ENCODE measurements at regions not wholly inside any gene's neighbourhood (a gene's known extent, or its start where the extent isn't known, plus 50 kb on each side); places are given as distances from the start of the nearest gene placed in this dataset.
"Not testable (repeated sequence)": the region's sequence is repeated elsewhere in the genome, so short reads cannot be mapped to it uniquely, and the experiment has no call there.

- Histone ChIP-seq H3K4me1 (ENCODE audit: control insufficient read depth in 5 of 5, insufficient read depth in 5 of 5, low read length in 5 of 5) (peaks cover 0 to 2% (median 0%) of the 10 kb centered on the region in 5 donors), H3K27ac (ENCODE audit: low read depth, low read length) (no peak overlapping the region), H3K4me3 (ENCODE audit: low read depth in 1 of 5, low read length in 5 of 5) (no peak overlapping the region), H3K36me3 (ENCODE audit: control insufficient read depth in 5 of 5, insufficient read depth in 5 of 5, low read length in 5 of 5) (no peaks in the 10 kb centered on the region), H3K27me3 (ENCODE audit: control insufficient read depth in 5 of 5, insufficient read depth in 4 of 5, low read length in 5 of 5) (no peaks in the 10 kb centered on the region), H3K9me3 (ENCODE audit: control insufficient read depth in 5 of 5, low read length in 5 of 5) (peaks cover 0 to 6% (median 0%) of the 10 kb centered on the region in 5 donors), H3K9ac (ENCODE audit: low read length in 5 of 5) (no peak overlapping the region)
Observed at GRCh38 chr13:83453723-83454122, 428.6 kb downstream of the SLITRK1 start.

- H3K9ac ChIP-seq (ENCODE audit: low read length in 5 of 5): no peak overlapping the region
- no peaks in the 10 kb centered on the region for H3K27me3 ChIP-seq (ENCODE audit: control insufficient read depth in 5 of 5, insufficient read depth in 4 of 5, low read length in 5 of 5)
- no peak overlapping the region for H3K27ac ChIP-seq (ENCODE audit: low read depth, low read length)
- H3K9me3 ChIP-seq (ENCODE audit: control insufficient read depth in 5 of 5, low read length in 5 of 5): peaks cover 0 to 6% (median 0%) of the 10 kb centered on the region in 5 donors
- H3K4me1 ChIP-seq (ENCODE audit: control insufficient read depth in 5 of 5, insufficient read depth in 5 of 5, low read length in 5 of 5): peaks cover 0 to 2% (median 0%) of the 10 kb centered on the region in 5 donors
- no peaks in the 10 kb centered on the region for H3K36me3 ChIP-seq (ENCODE audit: control insufficient read depth in 5 of 5, insufficient read depth in 5 of 5, low read length in 5 of 5)
- H3K4me3 ChIP-seq (ENCODE audit: low read depth in 1 of 5, low read length in 5 of 5): no peak overlapping the region
Observed at GRCh38 chr13:83453300-83453699, 429.0 kb downstream of the SLITRK1 start.

GRCh38 chr13:83452292-83452950 lies 429.9 kb downstream of the SLITRK1 start:
- H3K9ac ChIP-seq (ENCODE audit: low read length in 5 of 5): no peak overlapping the region
- peaks cover 0 to 6% (median 0%) of the 10 kb centered on the region in 5 donors for H3K9me3 ChIP-seq (ENCODE audit: control insufficient read depth in 5 of 5, low read length in 5 of 5)
- H3K27ac ChIP-seq (ENCODE audit: low read depth, low read length): no peak overlapping the region
- H3K4me3 ChIP-seq (ENCODE audit: low read depth in 1 of 5, low read length in 5 of 5): no peak overlapping the region
- peaks cover 0 to 2% (median 0%) of the 10 kb centered on the region in 5 donors for H3K4me1 ChIP-seq (ENCODE audit: control insufficient read depth in 5 of 5, insufficient read depth in 5 of 5, low read length in 5 of 5)
- no peaks in the 10 kb centered on the region for H3K36me3 ChIP-seq (ENCODE audit: control insufficient read depth in 5 of 5, insufficient read depth in 5 of 5, low read length in 5 of 5)
- H3K27me3 ChIP-seq (ENCODE audit: control insufficient read depth in 5 of 5, insufficient read depth in 4 of 5, low read length in 5 of 5): no peaks in the 10 kb centered on the region

GRCh38 chr13:83450591-83450990 lies 431.7 kb downstream of the SLITRK1 start:
- H3K27me3 ChIP-seq (ENCODE audit: control insufficient read depth in 5 of 5, insufficient read depth in 4 of 5, low read length in 5 of 5): no peaks in the 10 kb centered on the region
- no peaks in the 10 kb centered on the region for H3K36me3 ChIP-seq (ENCODE audit: control insufficient read depth in 5 of 5, insufficient read depth in 5 of 5, low read length in 5 of 5)
- H3K9me3 ChIP-seq (ENCODE audit: control insufficient read depth in 5 of 5, low read length in 5 of 5): peaks cover 0 to 6% (median 0%) of the 10 kb centered on the region in 5 donors
- H3K27ac ChIP-seq (ENCODE audit: low read depth, low read length): no peak overlapping the region
- peaks cover 0 to 2% (median 0%) of the 10 kb centered on the region in 5 donors for H3K4me1 ChIP-seq (ENCODE audit: control insufficient read depth in 5 of 5, insufficient read depth in 5 of 5, low read length in 5 of 5)
- H3K9ac ChIP-seq (ENCODE audit: low read length in 5 of 5): no peak overlapping the region
- H3K4me3 ChIP-seq (ENCODE audit: low read depth in 1 of 5, low read length in 5 of 5): no peak overlapping the region

GRCh38 chr13:83449668-83450395 lies 432.4 kb downstream of the SLITRK1 start:
- no peaks in the 10 kb centered on the region for H3K36me3 ChIP-seq (ENCODE audit: control insufficient read depth in 5 of 5, insufficient read depth in 5 of 5, low read length in 5 of 5)

GRCh38 chr13:83440465-83440864 lies 441.8 kb downstream of the SLITRK1 start:
- Histone ChIP-seq H3K4me3 (ENCODE audit: low read depth in 1 of 5, low read length in 5 of 5) (no peak overlapping the region), H3K4me1 (ENCODE audit: control insufficient read depth in 5 of 5, insufficient read depth in 5 of 5, low read length in 5 of 5) (no peaks in the 10 kb centered on the region), H3K36me3 (ENCODE audit: control insufficient read depth in 5 of 5, insufficient read depth in 5 of 5, low read length in 5 of 5) (no peaks in the 10 kb centered on the region), H3K9ac (ENCODE audit: low read length in 5 of 5) (no peak overlapping the region), H3K9me3 (ENCODE audit: control insufficient read depth in 5 of 5, low read length in 5 of 5) (peaks cover 0 to 4% (median 0%) of the 10 kb centered on the region in 5 donors), H3K27me3 (ENCODE audit: control insufficient read depth in 5 of 5, insufficient read depth in 4 of 5, low read length in 5 of 5) (no peaks in the 10 kb centered on the region), H3K27ac (ENCODE audit: low read depth, low read length) (no peak overlapping the region)

More at GRCh38 chr13:83449668-83450395, 432.4 kb downstream of the SLITRK1 start:
- Histone ChIP-seq H3K27ac (ENCODE audit: low read depth, low read length) (no peak overlapping the region), H3K4me3 (ENCODE audit: low read depth in 1 of 5, low read length in 5 of 5) (no peak overlapping the region), H3K9ac (ENCODE audit: low read length in 5 of 5) (no peak overlapping the region), H3K4me1 (ENCODE audit: control insufficient read depth in 5 of 5, insufficient read depth in 5 of 5, low read length in 5 of 5) (peaks cover 0 to 2% (median 0%) of the 10 kb centered on the region in 5 donors), H3K27me3 (ENCODE audit: control insufficient read depth in 5 of 5, insufficient read depth in 4 of 5, low read length in 5 of 5) (no peaks in the 10 kb centered on the region), H3K9me3 (ENCODE audit: control insufficient read depth in 5 of 5, low read length in 5 of 5) (peaks cover 0 to 6% (median 0%) of the 10 kb centered on the region in 5 donors)

- H3K4me1 ChIP-seq (ENCODE audit: control insufficient read depth in 5 of 5, insufficient read depth in 5 of 5, low read length in 5 of 5); H3K27me3 ChIP-seq (ENCODE audit: control insufficient read depth in 5 of 5, insufficient read depth in 4 of 5, low read length in 5 of 5); H3K9me3 ChIP-seq (ENCODE audit: control insufficient read depth in 5 of 5, low read length in 5 of 5); H3K27ac ChIP-seq (ENCODE audit: low read depth, low read length); H3K9ac ChIP-seq (ENCODE audit: low read length in 5 of 5); H3K4me3 ChIP-seq (ENCODE audit: low read depth in 1 of 5, low read length in 5 of 5); H3K36me3 ChIP-seq (ENCODE audit: control insufficient read depth in 5 of 5, insufficient read depth in 5 of 5, low read length in 5 of 5): not testable (repeated sequence)
Observed at GRCh38 chr13:83439464-83439863, 442.8 kb downstream of the SLITRK1 start.

GRCh38 chr13:83423861-83424260 lies 458.4 kb downstream of the SLITRK1 start:
- H3K36me3 ChIP-seq (ENCODE audit: control insufficient read depth in 5 of 5, insufficient read depth in 5 of 5, low read length in 5 of 5): no peaks in the 10 kb centered on the region
- no peaks in the 10 kb centered on the region for H3K4me1 ChIP-seq (ENCODE audit: control insufficient read depth in 5 of 5, insufficient read depth in 5 of 5, low read length in 5 of 5)
- H3K9me3 ChIP-seq (ENCODE audit: control insufficient read depth in 5 of 5, low read length in 5 of 5): peaks cover 0 to 17% (median 8%) of the 10 kb centered on the region in 5 donors
- H3K27me3 ChIP-seq (ENCODE audit: control insufficient read depth in 5 of 5, insufficient read depth in 4 of 5, low read length in 5 of 5): no peaks in the 10 kb centered on the region
- no peak overlapping the region for H3K4me3 ChIP-seq (ENCODE audit: low read depth in 1 of 5, low read length in 5 of 5)
- no peak overlapping the region for H3K27ac ChIP-seq (ENCODE audit: low read depth, low read length)
- H3K9ac ChIP-seq (ENCODE audit: low read length in 5 of 5): no peak overlapping the region

- no peak overlapping the region for H3K27ac ChIP-seq (ENCODE audit: low read depth, low read length)
- H3K9ac ChIP-seq (ENCODE audit: low read length in 5 of 5): no peak overlapping the region
- no peaks in the 10 kb centered on the region for H3K4me1 ChIP-seq (ENCODE audit: control insufficient read depth in 5 of 5, insufficient read depth in 5 of 5, low read length in 5 of 5)
- H3K4me3 ChIP-seq (ENCODE audit: low read depth in 1 of 5, low read length in 5 of 5): no peak overlapping the region
- no peaks in the 10 kb centered on the region for H3K36me3 ChIP-seq (ENCODE audit: control insufficient read depth in 5 of 5, insufficient read depth in 5 of 5, low read length in 5 of 5)
- peaks cover 0 to 17% (median 8%) of the 10 kb centered on the region in 5 donors for H3K9me3 ChIP-seq (ENCODE audit: control insufficient read depth in 5 of 5, low read length in 5 of 5)
- no peaks in the 10 kb centered on the region for H3K27me3 ChIP-seq (ENCODE audit: control insufficient read depth in 5 of 5, insufficient read depth in 4 of 5, low read length in 5 of 5)
Observed at GRCh38 chr13:83423381-83423780, 458.9 kb downstream of the SLITRK1 start.

GRCh38 chr13:83414393-83414792 lies 467.9 kb downstream of the SLITRK1 start:
- Histone ChIP-seq H3K27ac (ENCODE audit: low read depth, low read length) (no peak overlapping the region), H3K4me3 (ENCODE audit: low read depth in 1 of 5, low read length in 5 of 5) (no peak overlapping the region), H3K9ac (ENCODE audit: low read length in 5 of 5) (no peak overlapping the region)

More at GRCh38 chr13:83414393-83414792, 467.9 kb downstream of the SLITRK1 start:
- Histone ChIP-seq H3K9me3 (ENCODE audit: control insufficient read depth in 5 of 5, low read length in 5 of 5) (peaks cover 0 to 4% (median 0%) of the 10 kb centered on the region in 5 donors), H3K4me1 (ENCODE audit: control insufficient read depth in 5 of 5, insufficient read depth in 5 of 5, low read length in 5 of 5) (no peaks in the 10 kb centered on the region), H3K27me3 (ENCODE audit: control insufficient read depth in 5 of 5, insufficient read depth in 4 of 5, low read length in 5 of 5) (no peaks in the 10 kb centered on the region), H3K36me3 (ENCODE audit: control insufficient read depth in 5 of 5, insufficient read depth in 5 of 5, low read length in 5 of 5) (no peaks in the 10 kb centered on the region)
